ENCODE measurements at regions not wholly inside any gene's neighbourhood (a gene's known extent, or its start where the extent isn't known, plus 50 kb on each side); places are given as distances from the start of the nearest gene placed in this dataset.

GRCh38 chr4:111530446-111530845 is 614.8 kb upstream of the FAM241A start:
- TF ChIP-seq CTCF (conservative IDR thresholded peaks at IDR 0.05; ENCODE audit: low read depth, low read length) (no peak), FOS (IDR thresholded peaks at IDR 0.05; ENCODE audit: low read depth, low read length) (no peak), POLR2A (IDR thresholded peaks at IDR 0.05; ENCODE audit: low read depth, low read length) (no peak), BHLHE40 (IDR thresholded peaks at IDR 0.05; ENCODE audit: low read depth, low read length) (no peak)

Data from IMR-90 (cell line).